H1 (cell line): ENCODE measurements at regions not wholly inside any gene's neighbourhood (a gene's known extent, or its start where the extent isn't known, plus 50 kb on each side); places are given as distances from the start of the nearest gene placed in this dataset.

Source experiments
- SP1 ChIP-seq: IDR thresholded peaks from 2 replicates; pipeline ENCODE4 v1.6.1; 2011; ENCODE audit warnings: low read depth, low read length
- TF ChIP-seq, protein P1 (sequence below), 3 experiments: IDR thresholded peaks; 1 replicate in 2 of 3; 2 replicates in 1 of 3; pipeline versions ENCODE4 v1.5.1 to v1.6.1; 2011; ENCODE audit warnings: low read length in 3 of 3, mild to moderate bottlenecking in 3 of 3, inconsistent platforms in 2 of 3, low read depth in 1 of 3, moderate library complexity in 1 of 3; ENCODE audit not compliant: insufficient read depth in 1 of 3; ENCODE audit errors: control extremely low read depth in 1 of 3

DNA sequence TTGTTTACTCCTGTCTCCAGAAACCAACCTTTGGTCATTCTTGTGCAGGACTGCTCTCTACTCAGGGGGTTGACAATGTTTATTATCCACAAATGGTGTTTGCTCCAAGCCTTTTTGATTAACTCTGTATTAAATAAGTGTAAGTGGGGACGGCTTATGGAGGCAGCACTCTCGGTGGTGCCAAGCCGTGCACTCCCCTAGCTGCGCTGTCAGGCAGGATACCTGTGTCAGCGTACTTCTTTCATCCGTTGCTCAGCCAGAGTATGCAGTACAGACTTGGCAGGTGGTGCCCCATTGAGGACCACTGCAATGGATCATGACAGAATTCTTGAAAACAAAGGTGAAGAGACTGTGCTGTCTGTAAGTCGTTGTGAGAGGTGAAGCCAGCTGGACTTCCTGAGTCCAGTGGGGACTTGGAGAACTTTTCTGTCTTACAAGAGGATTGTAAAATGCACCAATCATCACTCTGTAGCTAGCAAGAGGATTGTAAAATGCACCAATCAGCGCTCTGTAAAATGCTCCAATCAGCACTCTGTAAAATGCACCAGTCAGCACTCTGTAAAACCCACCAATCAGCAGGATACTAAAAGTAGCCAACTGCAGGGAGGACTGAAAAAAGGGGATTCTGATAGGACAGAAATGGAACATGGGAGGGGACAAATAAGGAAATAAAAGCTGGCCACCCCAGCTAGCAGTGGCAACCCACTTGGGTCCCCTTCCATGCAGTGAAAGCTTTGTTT is 480.0 kb downstream of the MEI4 start:
- TF ChIP-seq, protein P1, sequence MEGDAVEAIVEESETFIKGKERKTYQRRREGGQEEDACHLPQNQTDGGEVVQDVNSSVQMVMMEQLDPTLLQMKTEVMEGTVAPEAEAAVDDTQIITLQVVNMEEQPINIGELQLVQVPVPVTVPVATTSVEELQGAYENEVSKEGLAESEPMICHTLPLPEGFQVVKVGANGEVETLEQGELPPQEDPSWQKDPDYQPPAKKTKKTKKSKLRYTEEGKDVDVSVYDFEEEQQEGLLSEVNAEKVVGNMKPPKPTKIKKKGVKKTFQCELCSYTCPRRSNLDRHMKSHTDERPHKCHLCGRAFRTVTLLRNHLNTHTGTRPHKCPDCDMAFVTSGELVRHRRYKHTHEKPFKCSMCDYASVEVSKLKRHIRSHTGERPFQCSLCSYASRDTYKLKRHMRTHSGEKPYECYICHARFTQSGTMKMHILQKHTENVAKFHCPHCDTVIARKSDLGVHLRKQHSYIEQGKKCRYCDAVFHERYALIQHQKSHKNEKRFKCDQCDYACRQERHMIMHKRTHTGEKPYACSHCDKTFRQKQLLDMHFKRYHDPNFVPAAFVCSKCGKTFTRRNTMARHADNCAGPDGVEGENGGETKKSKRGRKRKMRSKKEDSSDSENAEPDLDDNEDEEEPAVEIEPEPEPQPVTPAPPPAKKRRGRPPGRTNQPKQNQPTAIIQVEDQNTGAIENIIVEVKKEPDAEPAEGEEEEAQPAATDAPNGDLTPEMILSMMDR (IDR thresholded peaks at IDR 0.05; ENCODE audit: control extremely low read depth in 1 of 3, insufficient read depth in 1 of 3, low read depth in 1 of 3, low read length in 3 of 3) = no peak
- no peak for TF ChIP-seq SP1
